ENCODE measurements at regions not wholly inside any gene's neighbourhood (a gene's known extent, or its start where the extent isn't known, plus 50 kb on each side); places are given as distances from the start of the nearest gene placed in this dataset.

- no TSS peak for BruUV-seq (replicated peaks)
- ChIA-PET CTCF (no interaction called here), POLR2A (ENCODE audit: unreplicated experiment) (no interaction called here)
- no peaks in the 10 kb centered on the region for H3K9me3 ChIP-seq (ENCODE audit: low read length)
- DNase-seq = no peak
- H3K79me2 ChIP-seq (ENCODE audit: low read length) = no peaks in the 10 kb centered on the region
- no peak overlapping the region for H3K4me3 ChIP-seq (ENCODE audit: low read length)
- H3K27ac ChIP-seq (ENCODE audit: low read length) = no peak overlapping the region
- no peak for ATAC-seq
- intact Hi-C loops (cut with micrococcal nuclease) = loop anchor here (5.0 kb wide), 2 partner anchors 62 to 138 kb away; no protein-coding TSS in a partner anchor
- H3K27me3 ChIP-seq (ENCODE audit: low read length) = no peaks in the 10 kb centered on the region
- H4K20me1 ChIP-seq (ENCODE audit: low read length) = no peaks in the 10 kb centered on the region
- no peaks in the 10 kb centered on the region for H3K36me3 ChIP-seq (ENCODE audit: low read depth, low read length)
- no peak overlapping the region for H3K4me2 ChIP-seq (ENCODE audit: low read length)
- no peak overlapping the region for H2AFZ ChIP-seq (ENCODE audit: low read length)
- no peaks in the 10 kb centered on the region for H3F3A ChIP-seq (ENCODE audit: low read length, unreplicated experiment)
- H3K9me2 ChIP-seq (replicated peaks; ENCODE audit: low read length) = no peaks in the 10 kb centered on the region
- TF ChIP-seq CTCF (conservative IDR thresholded peaks at IDR 0.05; ENCODE audit: low read depth, low read length) = no peak
- TF ChIP-seq EZH2 (IDR thresholded peaks at IDR 0.05; ENCODE audit: low read length, unreplicated experiment) = no peak
- TF ChIP-seq EZH2phosphoT487 (IDR thresholded peaks at IDR 0.05; ENCODE audit: borderline replicate concordance, low read length) = no peak
- H3K4me1 ChIP-seq (ENCODE audit: insufficient read depth, low read length) = peaks cover 42% of the 10 kb centered on the region
- no peak overlapping the region for H3K9ac ChIP-seq (ENCODE audit: low read length)
These were observed 56.6 kb upstream of the CDC42BPA start for GRCh38 chr1:227374846-227375245.

GRCh38 chr1:227372726-227373130 is 54.4 kb upstream of the CDC42BPA start:
- ATAC-seq = peak; percentile 60
- Histone ChIP-seq H2AFZ (ENCODE audit: low read length) (no peak overlapping the region), H3K4me1 (ENCODE audit: insufficient read depth, low read length) (peaks cover 46% of the 10 kb centered on the region), H3K36me3 (ENCODE audit: low read depth, low read length) (no peaks in the 10 kb centered on the region), H3K9me2 (replicated peaks; ENCODE audit: low read length) (no peaks in the 10 kb centered on the region), H3K79me2 (ENCODE audit: low read length) (no peaks in the 10 kb centered on the region), H3K9me3 (ENCODE audit: low read length) (no peaks in the 10 kb centered on the region), H3K4me2 (ENCODE audit: low read length) (peak overlapping the region; percentile 72), H3K4me3 (ENCODE audit: low read length) (no peak overlapping the region), H3K27ac (ENCODE audit: low read length) (peak overlapping the region; percentile 35), H3K27me3 (ENCODE audit: low read length) (no peaks in the 10 kb centered on the region), H3K9ac (ENCODE audit: low read length) (no peak overlapping the region), H3F3A (ENCODE audit: low read length, unreplicated experiment) (no peaks in the 10 kb centered on the region), H4K20me1 (ENCODE audit: low read length) (no peaks in the 10 kb centered on the region)
- peak; percentile 98 for DNase-seq
- intact Hi-C loops (cut with micrococcal nuclease) = loop anchor here (1.0 to 5.0 kb wide), 3 partner anchors 16 to 135 kb away; no protein-coding TSS in a partner anchor
- no TSS peak for BruUV-seq (replicated peaks)
- ChIA-PET CTCF (no interaction called here), POLR2A (ENCODE audit: unreplicated experiment) (no interaction called here)
- TF ChIP-seq EZH2 (IDR thresholded peaks at IDR 0.05; ENCODE audit: low read length, unreplicated experiment) = no peak
- TF ChIP-seq CTCF (conservative IDR thresholded peaks at IDR 0.05; ENCODE audit: low read depth, low read length) = no peak
- no peak for TF ChIP-seq EZH2phosphoT487 (IDR thresholded peaks at IDR 0.05; ENCODE audit: borderline replicate concordance, low read length)

- peak overlapping the region; percentile 72 for H3K4me2 ChIP-seq (ENCODE audit: low read length)
- TF ChIP-seq EZH2phosphoT487 (IDR thresholded peaks at IDR 0.05; ENCODE audit: borderline replicate concordance, low read length) (no peak), EZH2 (IDR thresholded peaks at IDR 0.05; ENCODE audit: low read length, unreplicated experiment) (no peak), CTCF (conservative IDR thresholded peaks at IDR 0.05; ENCODE audit: low read depth, low read length) (no peak)
- H4K20me1 ChIP-seq (ENCODE audit: low read length) = no peaks in the 10 kb centered on the region
- DNase-seq = peak; percentile 97
- H3K79me2 ChIP-seq (ENCODE audit: low read length) = no peaks in the 10 kb centered on the region
- H2AFZ ChIP-seq (ENCODE audit: low read length) = peak overlapping the region; percentile 16
- no peaks in the 10 kb centered on the region for H3K27me3 ChIP-seq (ENCODE audit: low read length)
- no peaks in the 10 kb centered on the region for H3K9me2 ChIP-seq (replicated peaks; ENCODE audit: low read length)
- peak; percentile 84 for ATAC-seq
- H3F3A ChIP-seq (ENCODE audit: low read length, unreplicated experiment) = no peaks in the 10 kb centered on the region
- H3K9me3 ChIP-seq (ENCODE audit: low read length) = no peaks in the 10 kb centered on the region
- peak overlapping the region; percentile 56 for H3K9ac ChIP-seq (ENCODE audit: low read length)
- no peaks in the 10 kb centered on the region for H3K36me3 ChIP-seq (ENCODE audit: low read depth, low read length)
- CTCF ChIA-PET = interaction anchor here (0.8 kb wide), 1 partner anchor 27 kb away, joined by 4 read pairs; no protein-coding TSS in a partner anchor
- intact Hi-C loops (cut with micrococcal nuclease) = loop anchor here (1.0 to 5.0 kb wide), 5 partner anchors 13 to 133 kb away; partner anchors contain the start of gene CDC42BPA
- peak overlapping the region; percentile 85 for H3K27ac ChIP-seq (ENCODE audit: low read length)
- peaks cover 46% of the 10 kb centered on the region for H3K4me1 ChIP-seq (ENCODE audit: insufficient read depth, low read length)
- POLR2A ChIA-PET (ENCODE audit: unreplicated experiment) = interaction anchor here (0.5 kb wide), 1 partner anchor 16 kb away, joined by 3 read pairs; no protein-coding TSS in a partner anchor
- no TSS peak for BruUV-seq (replicated peaks)
- H3K4me3 ChIP-seq (ENCODE audit: low read length) = peak overlapping the region; percentile 41
These were observed 52.4 kb upstream of the CDC42BPA start for GRCh38 chr1:227370533-227371254.

Measured in PC-3 (cell line).